Liver (tissue), 8 donors: ENCODE measurements at regions not wholly inside any gene's neighbourhood (a gene's known extent, or its start where the extent isn't known, plus 50 kb on each side); places are given as distances from the start of the nearest gene placed in this dataset.

Source experiments
- DNase-seq: peaks from one replicate; pipeline ENCODE4 v3.0.0-alpha.2; 2017; ENCODE audit warnings: low spot score
- H3K27ac ChIP-seq, 2 donors: one replicate each; pipeline ENCODE4 v1.7.0; 2013; ENCODE audit warnings: inconsistent platforms in 2 of 2, low read length in 2 of 2, control low read depth in 1 of 2, low read depth in 1 of 2, mild to moderate bottlenecking in 1 of 2
- H3K27me3 ChIP-seq, 4 donors: one replicate each; pipeline versions ENCODE4 v1.6.1 to v1.7.0; 2013; ENCODE audit warnings: low read length in 3 of 4, inconsistent platforms in 1 of 4, mild to moderate bottlenecking in 1 of 4, moderate library complexity in 1 of 4; ENCODE audit not compliant: control insufficient read depth in 4 of 4, insufficient read depth in 4 of 4
- H3K36me3 ChIP-seq, 4 donors: one replicate each; pipeline versions ENCODE4 v1.6.1 to v1.7.0; 2013; ENCODE audit warnings: low read length in 3 of 4, mild to moderate bottlenecking in 3 of 4, low read depth in 1 of 4, moderate library complexity in 1 of 4; ENCODE audit not compliant: control insufficient read depth in 4 of 4, insufficient read depth in 3 of 4
- H3K4me1 ChIP-seq, 4 donors: one replicate each; pipeline versions ENCODE4 v1.6.1 to v1.7.0; 2013; ENCODE audit warnings: low read length in 3 of 4, mild to moderate bottlenecking in 3 of 4, moderate library complexity in 1 of 4; ENCODE audit not compliant: control insufficient read depth in 4 of 4, insufficient read depth in 4 of 4
- H3K4me3 ChIP-seq, 3 donors: one replicate each; pipeline versions ENCODE4 v1.6.1 to v1.7.0; 2013; ENCODE audit warnings: low read length in 3 of 3, control low read depth in 1 of 3, low read depth in 1 of 3, mild to moderate bottlenecking in 1 of 3
- H3K9ac ChIP-seq, 2 donors: one replicate each; pipeline ENCODE4 v1.7.0; 2013; ENCODE audit warnings: low read length in 2 of 2, mild to moderate bottlenecking in 2 of 2, moderate library complexity in 2 of 2, control low read depth in 1 of 2, low read depth in 1 of 2
- H3K9me3 ChIP-seq, 4 donors: one replicate each; pipeline versions ENCODE4 v1.6.1 to v1.7.0; 2013; ENCODE audit warnings: low read length in 3 of 4; ENCODE audit not compliant: control insufficient read depth in 4 of 4
- ATF3 ChIP-seq: IDR thresholded peaks from 2 replicates; pipeline ENCODE4 v1.6.1; 2016; ENCODE audit warnings: antibody characterized with exemption
- EGR1 ChIP-seq, 2 donors: IDR thresholded peaks; 2 replicates each; pipeline ENCODE4 v1.6.1; 2016 to 2018; ENCODE audit warnings: antibody characterized with exemption in 2 of 2, low read depth in 2 of 2
- FOXA1 ChIP-seq: IDR thresholded peaks from 2 replicates; pipeline ENCODE4 v1.6.1; 2016; ENCODE audit warnings: antibody characterized with exemption
- FOXA2 ChIP-seq: IDR thresholded peaks from 2 replicates; pipeline ENCODE4 v1.6.1; 2016; ENCODE audit warnings: antibody characterized with exemption
- GABPA ChIP-seq, 2 donors: IDR thresholded peaks in 1 of 2; conservative IDR thresholded peaks in 1 of 2; 2 replicates each; pipeline ENCODE4 v1.6.1; 2016; ENCODE audit warnings: antibody characterized with exemption in 2 of 2, mild to moderate bottlenecking in 1 of 2, moderate library complexity in 1 of 2
- HNF4A ChIP-seq, 2 donors: conservative IDR thresholded peaks; 2 replicates each; pipeline ENCODE4 v1.6.1; 2016; ENCODE audit warnings: antibody characterized with exemption in 2 of 2, mild to moderate bottlenecking in 2 of 2
- NR2F2 ChIP-seq: IDR thresholded peaks from 2 replicates; pipeline ENCODE4 v1.6.1; 2016; ENCODE audit warnings: antibody characterized with exemption
- RAD21 ChIP-seq, 2 donors: IDR thresholded peaks; 2 replicates each; pipeline ENCODE4 v1.6.1; 2016; ENCODE audit warnings: antibody characterized with exemption in 2 of 2, mild to moderate bottlenecking in 2 of 2
- REST ChIP-seq: IDR thresholded peaks from 2 replicates; pipeline ENCODE4 v1.6.1; 2016; ENCODE audit warnings: antibody characterized with exemption, mild to moderate bottlenecking
- RXRA ChIP-seq, 2 donors: IDR thresholded peaks; 2 replicates each; pipeline ENCODE4 v1.6.1; 2017 to 2018; ENCODE audit warnings: antibody characterized with exemption in 2 of 2, mild to moderate bottlenecking in 1 of 2
- SP1 ChIP-seq: IDR thresholded peaks from 2 replicates; pipeline ENCODE4 v1.6.1; 2018; ENCODE audit warnings: antibody characterized with exemption, mild to moderate bottlenecking
- TAF1 ChIP-seq: conservative IDR thresholded peaks from 2 replicates; pipeline ENCODE4 v1.6.1; 2016; ENCODE audit warnings: antibody characterized with exemption, mild to moderate bottlenecking
- YY1 ChIP-seq: IDR thresholded peaks from 2 replicates; pipeline ENCODE4 v1.6.1; 2016; ENCODE audit warnings: antibody characterized with exemption, mild to moderate bottlenecking
- ZBTB33 ChIP-seq: IDR thresholded peaks from 2 replicates; pipeline ENCODE4 v1.6.1; 2016; ENCODE audit warnings: antibody characterized with exemption
- WGBS: extraction: QIAGEN DNeasy Blood & Tissue Kit; methylation state at CpG from one replicate; pipeline ENCODE4 v1.1.7; 2013; 5-methylcytosine and 5-hydroxymethylcytosine counted together
- TF ChIP-seq, protein P1 (sequence below): IDR thresholded peaks from 2 replicates; pipeline ENCODE4 v1.6.1; 2016; ENCODE audit warnings: antibody characterized with exemption
- TF ChIP-seq, protein P2 (sequence below): fragments of 150-350 bp; IDR thresholded peaks from 2 replicates; pipeline ENCODE4 v1.5.1; 2017; ENCODE audit warnings: improper control_type of control experiment, low read depth, low read length; ENCODE audit not compliant: missing input control
- donor health status: healthy.
- donor health status: healthy.
- donor health status: healthy.
- donor health status: healthy.
- donor health status: healthy.

- Histone ChIP-seq H3K27ac (no peak overlapping the region), H3K4me3 (no peak overlapping the region), H3K36me3 (no peaks in the 10 kb centered on the region), H3K4me1 (no peaks in the 10 kb centered on the region), H3K9ac (no peak overlapping the region), H3K9me3 (no peaks in the 10 kb centered on the region), H3K27me3 (no peaks in the 10 kb centered on the region)
- DNase-seq: no peak
- no peak for TF ChIP-seq TAF1
- no peak for TF ChIP-seq SP1
- TF ChIP-seq GABPA (IDR thresholded peaks at IDR 0.05 in 1 of 2, conservative IDR thresholded peaks at IDR 0.05 in 1 of 2): no peak
- no peak for TF ChIP-seq RXRA (IDR thresholded peaks at IDR 0.05)
- TF ChIP-seq ATF3: no peak
- TF ChIP-seq REST: no peak
- TF ChIP-seq EGR1 (IDR thresholded peaks at IDR 0.05; ENCODE audit: low read depth in 2 of 2): no peak
- TF ChIP-seq, protein P1, sequence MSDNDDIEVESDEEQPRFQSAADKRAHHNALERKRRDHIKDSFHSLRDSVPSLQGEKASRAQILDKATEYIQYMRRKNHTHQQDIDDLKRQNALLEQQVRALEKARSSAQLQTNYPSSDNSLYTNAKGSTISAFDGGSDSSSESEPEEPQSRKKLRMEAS: no peak
- TF ChIP-seq RAD21 (IDR thresholded peaks at IDR 0.05): no peak
- TF ChIP-seq FOXA2: no peak
- TF ChIP-seq FOXA1: no peak
- TF ChIP-seq YY1: no peak
- no peak for TF ChIP-seq NR2F2
- TF ChIP-seq HNF4A (conservative IDR thresholded peaks at IDR 0.05): no peak
- TF ChIP-seq ZBTB33: no peak
- TF ChIP-seq, protein P2, sequence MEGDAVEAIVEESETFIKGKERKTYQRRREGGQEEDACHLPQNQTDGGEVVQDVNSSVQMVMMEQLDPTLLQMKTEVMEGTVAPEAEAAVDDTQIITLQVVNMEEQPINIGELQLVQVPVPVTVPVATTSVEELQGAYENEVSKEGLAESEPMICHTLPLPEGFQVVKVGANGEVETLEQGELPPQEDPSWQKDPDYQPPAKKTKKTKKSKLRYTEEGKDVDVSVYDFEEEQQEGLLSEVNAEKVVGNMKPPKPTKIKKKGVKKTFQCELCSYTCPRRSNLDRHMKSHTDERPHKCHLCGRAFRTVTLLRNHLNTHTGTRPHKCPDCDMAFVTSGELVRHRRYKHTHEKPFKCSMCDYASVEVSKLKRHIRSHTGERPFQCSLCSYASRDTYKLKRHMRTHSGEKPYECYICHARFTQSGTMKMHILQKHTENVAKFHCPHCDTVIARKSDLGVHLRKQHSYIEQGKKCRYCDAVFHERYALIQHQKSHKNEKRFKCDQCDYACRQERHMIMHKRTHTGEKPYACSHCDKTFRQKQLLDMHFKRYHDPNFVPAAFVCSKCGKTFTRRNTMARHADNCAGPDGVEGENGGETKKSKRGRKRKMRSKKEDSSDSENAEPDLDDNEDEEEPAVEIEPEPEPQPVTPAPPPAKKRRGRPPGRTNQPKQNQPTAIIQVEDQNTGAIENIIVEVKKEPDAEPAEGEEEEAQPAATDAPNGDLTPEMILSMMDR: no peak
- 62% methylated on average over 3 of the region's 3 CpGs for WGBS
Observed at GRCh38 chr4:175290401-175290800, 372.2 kb downstream of the ADAM29 start.

DNA sequence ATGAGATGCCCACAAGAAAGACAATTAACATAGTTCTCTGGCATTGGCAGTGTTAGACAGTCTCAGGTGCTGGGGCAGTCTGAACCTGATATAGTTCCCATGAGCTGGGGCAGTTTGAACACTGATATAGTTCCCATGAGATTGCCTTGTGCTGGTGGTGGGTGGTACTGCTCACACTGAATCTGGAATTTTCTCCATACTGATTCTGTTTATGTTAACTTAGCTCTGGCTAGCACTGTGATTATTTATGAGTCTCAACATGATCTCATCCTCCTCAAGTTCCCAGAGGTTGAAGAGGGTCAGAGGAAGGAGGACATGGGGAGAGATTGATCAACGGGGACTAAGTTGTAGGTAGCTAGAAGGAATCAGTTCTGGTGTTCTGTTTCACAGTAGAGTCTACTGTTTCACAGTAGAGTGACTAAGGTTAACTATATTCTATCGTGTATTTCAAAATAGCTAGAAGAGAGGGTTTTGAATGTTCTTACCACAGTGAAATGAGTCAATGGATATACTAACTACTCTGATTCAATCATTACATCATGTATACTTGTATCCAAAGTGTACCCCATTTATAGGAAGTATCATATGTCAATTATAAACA, 379.9 kb downstream of the ADAM29 start:
- no peaks in the 10 kb centered on the region for H3K9me3 ChIP-seq
- no peak overlapping the region for H3K9ac ChIP-seq
- no peaks in the 10 kb centered on the region for H3K27me3 ChIP-seq
- WGBS: 75% methylated on average over 2 of the region's 2 CpGs
- no peak overlapping the region for H3K27ac ChIP-seq
- no peaks in the 10 kb centered on the region for H3K4me1 ChIP-seq
- no peaks in the 10 kb centered on the region for H3K36me3 ChIP-seq
- no peak overlapping the region for H3K4me3 ChIP-seq
- DNase-seq: no peak
- TF ChIP-seq FOXA2 (no peak), FOXA1 (no peak), TAF1 (no peak), HNF4A (conservative IDR thresholded peaks at IDR 0.05) (no peak), ZBTB33 (no peak), RAD21 (IDR thresholded peaks at IDR 0.05) (no peak), RXRA (IDR thresholded peaks at IDR 0.05) (no peak), ATF3 (no peak), GABPA (IDR thresholded peaks at IDR 0.05 in 1 of 2, conservative IDR thresholded peaks at IDR 0.05 in 1 of 2) (no peak), NR2F2 (no peak), SP1 (no peak)
- TF ChIP-seq, protein P1: no peak
- TF ChIP-seq, protein P2: no peak
